ENCODE measurements at regions not wholly inside any gene's neighbourhood (a gene's known extent, or its start where the extent isn't known, plus 50 kb on each side); places are given as distances from the start of the nearest gene placed in this dataset.
"Not testable (repeated sequence)": the region's sequence is repeated elsewhere in the genome, so short reads cannot be mapped to it uniquely, and the experiment has no call there.

DNA sequence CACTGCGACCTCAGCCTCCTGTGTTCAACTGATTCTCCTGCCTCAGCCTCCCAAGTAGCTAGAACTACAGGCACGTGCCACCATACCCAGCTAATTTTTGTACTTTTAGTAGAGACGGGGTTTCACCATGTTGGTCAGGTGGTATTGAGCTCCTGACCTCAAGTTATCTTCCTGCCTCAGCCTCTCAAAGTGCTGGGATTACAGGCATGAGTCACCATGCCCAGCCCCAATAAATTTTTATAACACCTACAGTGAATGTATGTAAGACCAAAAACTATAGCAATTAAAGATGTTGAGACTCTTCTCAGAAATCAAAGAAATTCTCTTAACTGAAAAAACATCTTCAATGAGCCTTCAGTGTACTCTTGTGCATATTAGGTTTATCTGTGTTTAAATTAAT lies 82.2 kb upstream of the MITF start:
- H3K4me1 Mint-ChIP-seq, H3K27ac Mint-ChIP-seq, H3K27me3 Mint-ChIP-seq, H3K36me3 Mint-ChIP-seq, H3K4me3 Mint-ChIP-seq, H3K9me3 Mint-ChIP-seq: not testable (repeated sequence)

DNA sequence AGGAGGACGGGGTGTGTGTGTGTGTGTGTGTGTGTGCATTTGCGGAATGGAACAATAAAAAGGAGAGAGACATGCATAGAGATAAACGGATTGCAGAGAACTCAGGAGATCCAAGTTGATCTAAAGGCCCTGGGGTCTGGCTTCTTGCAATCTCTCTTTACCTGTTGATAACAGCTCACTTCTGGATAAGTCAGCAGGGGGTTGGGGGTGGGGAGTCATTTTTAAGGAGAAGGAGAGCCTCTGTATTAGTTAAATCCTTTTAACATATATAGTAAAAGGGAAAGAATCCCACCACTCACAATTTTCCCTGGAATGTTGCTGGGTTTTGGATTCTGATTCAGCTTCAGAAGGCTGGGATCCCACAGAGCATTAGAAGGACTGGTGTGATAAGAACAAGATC lies 87.5 kb upstream of the MITF start:
- Mint-ChIP-seq H3K36me3 (peaks cover 2% of the 10 kb centered on the region), H3K27ac (no peak overlapping the region), H3K4me3 (no peak overlapping the region), H3K27me3 (peaks cover 3% of the 10 kb centered on the region), H3K9me3 (peaks cover 0 to 4% (median 2%) of the 10 kb centered on the region in 3 donors), H3K4me1 (no peaks in the 10 kb centered on the region)

DNA sequence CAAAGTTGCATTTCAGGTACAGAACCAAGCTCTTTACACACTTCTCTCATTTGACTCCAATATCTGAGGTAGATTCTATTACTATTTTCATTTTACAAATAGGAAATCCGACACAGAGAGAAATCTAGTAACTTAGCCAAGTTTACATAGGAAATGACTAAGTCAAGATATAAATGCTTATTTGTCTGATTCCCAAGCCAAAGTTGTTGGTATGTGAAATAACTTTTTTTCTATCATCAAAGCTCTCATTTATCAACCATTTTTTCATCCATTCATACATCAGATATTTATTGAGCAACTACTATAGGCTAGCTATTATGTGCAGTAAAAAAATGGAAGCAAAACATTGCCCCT lies 89.2 kb upstream of the MITF start:
- H3K4me1 Mint-ChIP-seq = no peaks in the 10 kb centered on the region

DNA sequence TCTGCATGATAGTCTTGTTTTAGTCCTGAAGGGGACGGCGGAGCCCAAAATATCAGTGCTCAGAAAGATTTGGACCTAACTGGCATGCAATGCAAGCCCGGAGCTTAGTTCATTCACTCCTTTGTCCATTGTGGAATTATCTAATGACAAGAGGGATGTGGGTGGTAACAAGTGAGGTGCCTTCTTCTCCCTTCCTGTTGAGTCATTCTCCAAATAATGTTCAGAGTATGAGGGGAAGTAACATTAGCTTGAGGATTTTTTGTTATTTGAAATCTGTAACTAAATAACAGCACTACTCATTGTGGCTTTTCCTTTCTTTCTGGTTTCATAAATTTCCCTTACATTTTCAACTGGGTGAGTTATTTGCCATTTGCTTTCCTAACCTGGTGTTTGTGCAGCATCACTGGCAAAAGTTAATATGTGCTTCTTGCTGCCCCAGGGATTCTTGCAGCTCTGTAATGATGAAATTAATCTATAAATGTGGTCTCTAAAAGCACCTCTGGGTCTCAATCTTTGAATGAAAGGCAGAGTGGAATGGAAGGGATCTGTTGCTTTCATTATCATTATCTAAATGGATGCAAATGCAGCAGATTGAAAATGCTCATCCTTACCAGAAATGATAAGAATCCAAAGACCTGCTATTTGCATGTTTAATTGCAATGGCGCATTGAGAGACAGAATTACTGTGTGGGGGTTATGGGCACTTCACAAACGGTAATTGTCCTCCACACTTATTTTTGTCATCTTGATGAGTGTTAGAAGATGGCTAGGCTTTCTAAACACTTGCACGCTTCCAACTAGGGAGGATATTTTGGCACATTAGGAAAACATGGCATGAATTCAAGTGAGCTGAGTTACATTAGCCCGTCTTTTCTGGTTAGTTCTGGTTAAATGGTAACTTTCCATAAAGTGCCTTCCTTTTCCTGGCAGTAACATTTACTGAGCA lies 89.9 kb upstream of the MITF start:
- no peak overlapping the region for H3K4me3 Mint-ChIP-seq
- no peaks in the 10 kb centered on the region for H3K27me3 Mint-ChIP-seq
- H3K36me3 Mint-ChIP-seq = no peaks in the 10 kb centered on the region
- no peaks in the 10 kb centered on the region for H3K4me1 Mint-ChIP-seq
- H3K9me3 Mint-ChIP-seq = peaks cover 0 to 4% (median 0%) of the 10 kb centered on the region in 3 donors
- H3K27ac Mint-ChIP-seq = no peak overlapping the region

More for the DNA sequence above, 89.2 kb upstream of the MITF start:
- Mint-ChIP-seq H3K36me3 (no peaks in the 10 kb centered on the region), H3K27me3 (no peaks in the 10 kb centered on the region), H3K9me3 (peaks cover 0 to 4% (median 0%) of the 10 kb centered on the region in 3 donors), H3K4me3 (no peak overlapping the region), H3K27ac (no peak overlapping the region)

DNA sequence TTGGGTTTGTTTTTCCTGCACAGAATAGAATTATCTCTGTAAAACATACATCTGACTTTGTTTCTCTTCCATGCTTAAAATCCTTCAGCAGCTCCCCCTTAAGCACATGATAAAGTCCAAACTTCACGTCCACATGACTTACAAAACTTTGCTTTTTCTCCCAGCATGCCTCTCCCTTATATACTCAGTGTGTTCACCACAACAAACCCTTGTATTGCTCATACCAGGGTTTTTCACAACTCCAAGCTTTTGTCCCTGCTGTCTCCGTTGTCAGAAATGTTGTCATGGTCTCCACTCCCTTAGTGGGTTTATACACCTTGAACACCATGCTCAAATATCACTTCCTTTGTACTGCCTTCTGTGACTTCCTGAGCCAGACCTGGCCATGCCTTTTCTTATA lies 91.1 kb upstream of the MITF start:
- H3K27ac Mint-ChIP-seq = no peak overlapping the region
- no peaks in the 10 kb centered on the region for H3K36me3 Mint-ChIP-seq
- no peaks in the 10 kb centered on the region for H3K27me3 Mint-ChIP-seq
- no peak overlapping the region for H3K4me3 Mint-ChIP-seq
- H3K9me3 Mint-ChIP-seq = peaks cover 0 to 4% (median 0%) of the 10 kb centered on the region in 3 donors
- H3K4me1 Mint-ChIP-seq = no peaks in the 10 kb centered on the region

DNA sequence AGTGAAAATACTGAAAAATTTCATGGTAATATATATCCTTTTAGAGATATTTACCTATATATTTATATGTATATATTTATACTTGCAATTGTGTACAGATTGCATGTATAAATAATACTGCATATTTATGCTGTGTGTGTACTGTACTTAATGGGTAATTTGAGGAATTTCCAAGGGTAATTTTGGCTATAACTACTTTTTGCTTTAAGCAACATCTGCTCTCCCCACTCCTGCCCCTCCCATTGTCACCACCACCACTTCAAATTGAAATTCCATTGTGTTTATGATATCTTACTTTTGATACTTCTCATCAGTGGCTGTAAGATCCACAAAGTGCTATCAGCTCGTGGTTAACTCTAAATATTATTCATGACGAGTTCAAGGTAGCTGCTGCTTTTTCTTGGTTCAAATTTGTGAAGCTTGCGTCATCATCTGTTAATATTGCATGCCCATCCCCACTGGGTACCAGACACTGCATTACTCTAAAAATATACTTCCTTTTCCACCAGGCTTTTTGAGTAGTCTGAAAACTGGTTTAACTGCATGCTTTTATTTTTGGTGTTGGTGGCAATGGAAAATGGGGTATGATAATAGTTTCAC lies 91.7 kb upstream of the MITF start:
- H3K9me3 Mint-ChIP-seq = peaks cover 0 to 4% (median 0%) of the 10 kb centered on the region in 3 donors
- no peaks in the 10 kb centered on the region for H3K36me3 Mint-ChIP-seq
- H3K27me3 Mint-ChIP-seq = no peaks in the 10 kb centered on the region
- H3K27ac Mint-ChIP-seq = no peak overlapping the region
- no peaks in the 10 kb centered on the region for H3K4me1 Mint-ChIP-seq
- H3K4me3 Mint-ChIP-seq = no peak overlapping the region

DNA sequence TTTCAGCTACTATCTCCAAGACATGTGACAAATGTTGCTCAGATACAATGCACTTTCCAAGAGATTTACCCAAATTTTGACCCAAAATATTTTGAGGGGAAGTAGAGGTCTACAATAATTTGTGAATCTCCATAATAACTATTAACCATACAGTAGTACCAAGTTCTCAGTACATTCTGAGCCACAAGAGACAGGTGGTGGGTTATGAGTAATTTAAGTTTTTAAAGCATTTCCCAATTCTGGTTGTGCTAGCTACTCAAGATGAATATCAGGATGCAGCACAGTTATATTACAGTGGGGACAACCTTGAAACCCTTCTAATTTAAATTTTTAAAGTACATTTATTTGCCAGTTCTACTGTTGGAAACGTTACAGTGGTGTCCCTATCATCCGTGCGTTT lies 92.2 kb upstream of the MITF start:
- Mint-ChIP-seq H3K27ac (no peak overlapping the region), H3K4me3 (no peak overlapping the region), H3K4me1 (no peaks in the 10 kb centered on the region), H3K27me3 (no peaks in the 10 kb centered on the region), H3K36me3 (no peaks in the 10 kb centered on the region), H3K9me3 (peaks cover 0 to 5% (median 0%) of the 10 kb centered on the region in 3 donors)

DNA sequence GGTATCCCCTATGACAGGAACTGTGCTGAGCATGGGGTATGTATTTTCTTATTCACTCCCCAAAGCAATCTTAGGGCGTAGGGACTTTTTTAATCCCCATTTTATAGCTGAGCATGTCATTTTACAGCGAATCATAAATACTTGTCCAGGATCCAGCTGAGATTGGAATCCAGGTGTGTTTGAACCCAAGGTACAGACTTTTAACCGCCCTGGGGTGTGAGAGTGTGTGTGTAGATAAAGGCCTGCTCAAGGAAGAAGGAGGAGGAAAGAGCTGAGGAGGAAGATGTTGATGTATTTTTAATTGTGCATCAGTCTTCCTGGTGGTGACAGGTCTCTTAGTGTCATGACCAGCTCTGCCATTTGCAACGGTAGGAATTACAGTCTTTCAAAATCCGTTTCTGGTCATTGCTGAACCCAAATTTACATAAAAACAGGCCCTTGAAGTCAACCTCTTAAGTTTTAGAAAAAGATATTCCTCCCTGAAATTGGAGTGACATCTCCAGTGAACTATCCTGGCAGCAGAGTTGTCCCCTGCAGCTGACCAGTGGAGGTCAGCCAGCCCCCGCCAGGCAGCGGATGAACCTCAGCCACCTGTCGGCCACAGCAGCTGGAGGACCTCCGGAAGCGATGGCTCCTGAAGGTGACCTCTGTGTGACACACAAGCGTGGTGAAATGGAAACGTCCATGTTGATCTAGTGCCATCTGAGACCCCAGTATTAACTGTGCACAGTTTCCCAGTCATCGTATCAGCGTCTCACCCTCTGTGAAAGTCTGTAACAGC lies 92.8 kb upstream of the MITF start:
- Mint-ChIP-seq H3K9me3 (peaks cover 0 to 6% (median 0%) of the 10 kb centered on the region in 3 donors), H3K36me3 (no peaks in the 10 kb centered on the region), H3K27me3 (no peaks in the 10 kb centered on the region), H3K27ac (peak overlapping the region in 1 of 3 donors; percentile 39), H3K4me3 (no peak overlapping the region), H3K4me1 (no peaks in the 10 kb centered on the region)

DNA sequence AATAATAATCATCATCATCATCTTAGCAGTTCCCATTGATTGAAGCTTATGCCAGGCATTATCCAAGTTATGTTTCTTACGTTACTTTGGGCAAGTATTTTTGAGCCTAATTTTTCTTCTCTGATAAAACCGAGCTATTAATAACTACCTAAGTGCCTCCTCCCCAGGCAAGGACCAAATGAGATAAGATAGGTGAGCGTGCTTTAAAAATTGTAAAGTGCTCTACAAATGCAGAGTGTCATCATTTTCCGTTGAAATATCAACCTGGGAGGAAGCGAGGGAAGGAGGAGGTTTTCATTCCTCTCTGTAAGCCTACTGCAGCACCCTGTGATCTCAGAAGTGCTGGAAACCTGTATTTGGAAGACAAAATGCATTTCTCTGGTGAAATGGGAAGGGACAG lies 96.7 kb upstream of the MITF start:
- Mint-ChIP-seq H3K27ac (no peak overlapping the region), H3K27me3 (peaks cover 4% of the 10 kb centered on the region), H3K4me1 (no peaks in the 10 kb centered on the region), H3K4me3 (no peak overlapping the region), H3K9me3 (peaks cover 0 to 2% (median 2%) of the 10 kb centered on the region in 3 donors), H3K36me3 (peaks cover 3% of the 10 kb centered on the region)

DNA sequence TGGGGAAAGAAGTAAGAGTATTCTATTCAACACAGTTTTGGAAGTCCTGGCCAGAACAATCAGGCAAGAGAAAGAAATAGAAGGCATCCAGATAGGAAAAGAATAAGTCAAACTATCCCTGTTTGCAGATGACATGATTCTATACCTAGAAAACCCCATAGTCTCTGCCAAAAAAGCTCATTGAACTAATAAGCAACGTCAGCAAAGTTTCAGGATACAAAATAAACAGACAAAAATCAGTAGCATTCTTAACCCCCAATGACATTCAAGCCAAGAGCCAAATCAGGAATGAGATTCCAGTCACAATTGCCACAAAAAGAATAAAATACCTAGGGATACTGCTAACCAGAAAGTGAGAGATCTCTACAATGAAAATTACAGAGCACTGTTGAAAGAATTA lies 99.4 kb upstream of the MITF start:
- Mint-ChIP-seq H3K4me1 (peaks cover 0 to 1% (median 0%) of the 10 kb centered on the region in 3 donors), H3K9me3 (peaks cover 0 to 4% (median 4%) of the 10 kb centered on the region in 3 donors), H3K4me3 (no peak overlapping the region), H3K27me3 (peaks cover 4% of the 10 kb centered on the region), H3K27ac (no peak overlapping the region), H3K36me3 (peaks cover 3% of the 10 kb centered on the region)

DNA sequence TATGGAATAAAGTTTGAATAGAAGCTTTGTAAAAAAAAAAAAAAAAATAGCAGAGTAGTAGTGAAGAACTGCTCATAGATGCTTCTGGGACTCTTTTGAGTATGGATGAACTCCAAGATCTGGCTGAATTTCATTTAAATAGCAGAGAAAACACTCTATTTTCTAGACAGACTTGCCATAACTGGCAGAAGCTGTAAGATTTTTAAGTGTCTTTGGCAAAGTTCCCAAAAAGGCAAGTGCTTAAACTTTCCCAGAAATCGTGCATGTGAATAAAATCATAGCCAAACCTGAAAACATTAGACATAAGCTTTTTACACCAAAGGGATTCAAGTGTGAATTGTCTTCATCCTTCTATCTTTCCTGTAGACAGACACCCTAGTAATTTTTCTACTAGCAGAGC lies 110.3 kb upstream of the MITF start:
- no peak overlapping the region for H3K27ac Mint-ChIP-seq
- peaks cover 0 to 2% (median 0%) of the 10 kb centered on the region in 3 donors for H3K4me1 Mint-ChIP-seq
- H3K9me3 Mint-ChIP-seq = peaks cover 1 to 22% (median 11%) of the 10 kb centered on the region in 3 donors
- no peak overlapping the region for H3K4me3 Mint-ChIP-seq
- H3K36me3 Mint-ChIP-seq = no peaks in the 10 kb centered on the region
- H3K27me3 Mint-ChIP-seq = no peaks in the 10 kb centered on the region

DNA sequence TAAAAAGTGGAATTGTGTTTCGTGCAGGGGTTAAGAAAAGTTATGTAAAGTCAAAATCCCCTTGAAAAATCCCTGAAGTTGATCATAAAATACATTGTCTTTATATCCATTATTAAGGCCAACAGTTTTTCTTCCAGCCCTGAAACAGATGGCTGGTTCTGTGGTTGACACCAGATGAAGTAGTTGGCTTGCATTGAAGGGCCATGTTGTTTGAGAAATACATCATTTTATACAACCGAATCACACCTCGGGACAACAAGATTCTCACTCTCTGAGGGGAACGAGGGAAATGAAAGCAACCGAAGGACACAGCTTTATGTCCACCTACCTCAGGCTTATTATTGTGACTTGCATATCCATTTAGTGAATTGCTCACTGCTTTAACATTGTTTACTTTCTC lies 126.0 kb upstream of the MITF start:
- H3K27ac Mint-ChIP-seq = no peak overlapping the region

DNA sequence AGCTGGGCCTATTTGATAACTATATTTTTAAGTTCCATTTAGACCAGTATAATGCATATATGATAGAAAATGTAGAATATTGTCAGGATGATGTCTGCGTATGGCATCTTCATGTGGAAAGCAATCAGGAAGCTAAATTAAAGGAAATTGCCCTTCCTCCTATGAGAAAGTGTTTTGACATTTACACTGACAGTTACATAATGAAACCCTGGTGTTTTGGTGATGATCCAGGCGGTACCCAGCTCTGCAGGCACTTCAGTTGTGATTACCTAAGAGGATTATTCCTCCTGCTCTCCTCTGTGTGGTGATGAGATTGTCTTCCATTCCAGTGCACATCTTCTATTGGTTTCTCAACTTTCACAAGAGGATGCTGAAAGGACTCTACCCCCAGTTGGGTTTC lies 126.5 kb upstream of the MITF start:
- Mint-ChIP-seq H3K27me3 (no peaks in the 10 kb centered on the region), H3K4me1 (no peaks in the 10 kb centered on the region), H3K9me3 (peaks cover under 1 to 11% (median 3%) of the 10 kb centered on the region in 3 donors), H3K36me3 (no peaks in the 10 kb centered on the region), H3K27ac (no peak overlapping the region), H3K4me3 (no peak overlapping the region)

More for the DNA sequence above, 126.0 kb upstream of the MITF start:
- Mint-ChIP-seq H3K27me3 (no peaks in the 10 kb centered on the region), H3K9me3 (peaks cover 2 to 11% (median 3%) of the 10 kb centered on the region in 3 donors), H3K4me1 (no peaks in the 10 kb centered on the region), H3K36me3 (no peaks in the 10 kb centered on the region), H3K4me3 (no peak overlapping the region)

DNA sequence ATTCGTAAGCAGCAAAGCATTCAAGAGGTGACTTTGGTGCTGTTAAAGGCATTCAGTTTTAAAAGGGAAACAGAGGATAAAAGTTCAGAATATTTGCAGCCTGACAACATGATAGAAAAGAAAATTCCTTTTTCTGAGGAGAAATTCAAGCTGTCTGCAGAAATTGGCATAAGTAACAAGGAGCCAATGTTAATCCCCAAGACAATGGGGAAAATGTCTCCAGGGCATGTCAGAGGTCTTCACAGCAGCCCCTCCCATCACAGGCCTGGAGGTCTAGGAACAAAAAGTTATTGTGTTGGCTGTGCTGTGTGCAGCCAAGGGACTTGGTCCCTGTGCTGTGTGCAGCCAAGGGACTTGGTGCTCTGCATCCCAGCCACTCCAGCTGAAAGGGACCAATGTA lies 129.7 kb upstream of the MITF start:
- H3K4me3 Mint-ChIP-seq, H3K27ac Mint-ChIP-seq, H3K27me3 Mint-ChIP-seq, H3K36me3 Mint-ChIP-seq, H3K9me3 Mint-ChIP-seq, H3K4me1 Mint-ChIP-seq: not testable (repeated sequence)
